OCI-LY1 (cell line): ENCODE measurements at regions not wholly inside any gene's neighbourhood (a gene's known extent, or its start where the extent isn't known, plus 50 kb on each side); places are given as distances from the start of the nearest gene placed in this dataset.

Experiments
- EZH2 ChIP-seq: fragments of 200-600 bp; sonication (generic), shearing (Covaris generic); IDR thresholded peaks from 2 replicates; pipeline ENCODE4 v1.8.0; 2017; ENCODE audit warnings: borderline replicate concordance, mixed run types, mild to moderate bottlenecking, antibody characterized with exemption, low read length, moderate library complexity, mixed read lengths
- TF ChIP-seq, protein P1 (sequence below): fragments of 200-600 bp; sonication (generic), shearing (Covaris generic); IDR thresholded peaks from 2 replicates; pipeline ENCODE4 v1.5.1; 2017; ENCODE audit warnings: mild to moderate bottlenecking, antibody characterized with exemption, low read length, moderate library complexity, mixed read lengths

DNA sequence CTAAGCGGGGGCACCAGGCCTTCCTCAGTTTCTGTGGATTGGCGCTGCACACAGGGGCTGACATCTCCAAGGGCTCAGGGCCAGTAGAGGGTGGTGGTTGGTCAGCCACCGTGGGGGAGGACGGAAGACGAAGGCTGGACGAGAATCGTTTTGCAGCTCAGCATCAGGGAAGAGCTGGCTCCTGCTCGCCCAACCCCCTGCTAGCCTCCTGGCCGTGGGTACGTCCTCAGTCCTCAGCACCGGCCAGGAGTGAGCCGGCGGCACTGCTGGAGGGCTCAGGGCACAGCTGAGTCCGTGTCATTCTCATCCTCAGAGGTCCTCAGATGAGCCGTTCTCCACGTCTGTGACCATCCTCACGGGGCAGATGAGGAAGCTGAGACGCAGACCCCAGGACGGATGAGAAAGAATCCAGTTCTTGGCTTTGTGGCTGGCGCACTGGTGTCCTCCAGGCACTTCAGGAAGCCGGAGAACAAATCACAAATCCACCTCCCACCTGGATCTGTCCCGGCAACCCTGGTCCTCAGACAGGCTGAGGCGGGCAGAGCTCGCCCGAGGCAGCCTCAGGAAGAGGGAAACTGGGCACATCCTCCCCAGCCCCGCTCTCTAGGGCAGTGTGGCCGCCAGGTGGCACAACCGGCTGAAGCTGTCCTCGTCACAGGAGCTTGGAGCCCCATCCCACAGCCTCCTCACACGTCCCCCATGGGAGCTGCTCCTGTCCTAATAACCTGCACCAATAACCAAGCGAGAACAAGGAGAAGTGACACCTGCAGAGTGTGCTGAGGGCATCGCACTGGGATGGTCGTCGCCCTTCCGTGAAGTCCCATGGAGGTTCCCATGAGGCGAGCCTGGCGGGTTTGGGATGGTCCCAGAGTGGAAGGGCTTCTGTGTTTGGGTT lies 393.7 kb downstream of the BRD1 start:
- TF ChIP-seq, protein P1, sequence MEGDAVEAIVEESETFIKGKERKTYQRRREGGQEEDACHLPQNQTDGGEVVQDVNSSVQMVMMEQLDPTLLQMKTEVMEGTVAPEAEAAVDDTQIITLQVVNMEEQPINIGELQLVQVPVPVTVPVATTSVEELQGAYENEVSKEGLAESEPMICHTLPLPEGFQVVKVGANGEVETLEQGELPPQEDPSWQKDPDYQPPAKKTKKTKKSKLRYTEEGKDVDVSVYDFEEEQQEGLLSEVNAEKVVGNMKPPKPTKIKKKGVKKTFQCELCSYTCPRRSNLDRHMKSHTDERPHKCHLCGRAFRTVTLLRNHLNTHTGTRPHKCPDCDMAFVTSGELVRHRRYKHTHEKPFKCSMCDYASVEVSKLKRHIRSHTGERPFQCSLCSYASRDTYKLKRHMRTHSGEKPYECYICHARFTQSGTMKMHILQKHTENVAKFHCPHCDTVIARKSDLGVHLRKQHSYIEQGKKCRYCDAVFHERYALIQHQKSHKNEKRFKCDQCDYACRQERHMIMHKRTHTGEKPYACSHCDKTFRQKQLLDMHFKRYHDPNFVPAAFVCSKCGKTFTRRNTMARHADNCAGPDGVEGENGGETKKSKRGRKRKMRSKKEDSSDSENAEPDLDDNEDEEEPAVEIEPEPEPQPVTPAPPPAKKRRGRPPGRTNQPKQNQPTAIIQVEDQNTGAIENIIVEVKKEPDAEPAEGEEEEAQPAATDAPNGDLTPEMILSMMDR, result peak; percentile 57
- TF ChIP-seq EZH2, result no peak
